Right lobe of liver (tissue), 4 donors: ENCODE measurements at regions not wholly inside any gene's neighbourhood (a gene's known extent, or its start where the extent isn't known, plus 50 kb on each side); places are given as distances from the start of the nearest gene placed in this dataset.
"Not testable (repeated sequence)": the region's sequence is repeated elsewhere in the genome, so short reads cannot be mapped to it uniquely, and the experiment has no call there.

Experiments
- CTCF ChIP-seq, 4 donors: fragments of 200-600 bp in 3 of 4; fragments of 450-650 bp in 1 of 4; IDR thresholded peaks; one replicate each; pipeline versions ENCODE4 v1.5.1 to v1.8.0; 2016 to 2022; ENCODE audit warnings: antibody characterized with exemption in 4 of 4, mild to moderate bottlenecking in 2 of 4
- POLR2A ChIP-seq: fragments of 450-650 bp; IDR thresholded peaks from one replicate; pipeline ENCODE4 v1.6.1; 2017; ENCODE audit warnings: antibody characterized with exemption, mild to moderate bottlenecking
- donor health status: DM: no; HTN: no; CAD: no.
- donor health status: DM: no; HTN: no; CAD: no.
- donor health status: DM: no; HTN: yes; CAD: no.

- peak in 2 of 4 donors; percentile 12 to 21 for TF ChIP-seq CTCF (IDR thresholded peaks at IDR 0.05)
- not testable (repeated sequence) for TF ChIP-seq POLR2A
These were observed 188.1 kb upstream of the IRX4 start for GRCh38 chr5:2070787-2071186.
